PC-9 (cell line): ENCODE measurements at regions not wholly inside any gene's neighbourhood (a gene's known extent, or its start where the extent isn't known, plus 50 kb on each side); places are given as distances from the start of the nearest gene placed in this dataset.

Source experiments
- EZH2 ChIP-seq: fragments of 200-600 bp; sonication (generic); IDR thresholded peaks from 2 replicates; pipeline ENCODE4 v1.8.0; 2017; ENCODE audit warnings: antibody characterized with exemption, low read depth
- TF ChIP-seq, protein P1 (sequence below): fragments of 200-600 bp; sonication (generic); conservative IDR thresholded peaks from 2 replicates; pipeline ENCODE4 v1.6.1; 2017; ENCODE audit warnings: mixed run types, antibody characterized with exemption, mild to moderate bottlenecking, moderate library complexity

GRCh38 chr7:106568002-106568679, 92.8 kb downstream of the CCDC71L start:
- TF ChIP-seq, protein P1, sequence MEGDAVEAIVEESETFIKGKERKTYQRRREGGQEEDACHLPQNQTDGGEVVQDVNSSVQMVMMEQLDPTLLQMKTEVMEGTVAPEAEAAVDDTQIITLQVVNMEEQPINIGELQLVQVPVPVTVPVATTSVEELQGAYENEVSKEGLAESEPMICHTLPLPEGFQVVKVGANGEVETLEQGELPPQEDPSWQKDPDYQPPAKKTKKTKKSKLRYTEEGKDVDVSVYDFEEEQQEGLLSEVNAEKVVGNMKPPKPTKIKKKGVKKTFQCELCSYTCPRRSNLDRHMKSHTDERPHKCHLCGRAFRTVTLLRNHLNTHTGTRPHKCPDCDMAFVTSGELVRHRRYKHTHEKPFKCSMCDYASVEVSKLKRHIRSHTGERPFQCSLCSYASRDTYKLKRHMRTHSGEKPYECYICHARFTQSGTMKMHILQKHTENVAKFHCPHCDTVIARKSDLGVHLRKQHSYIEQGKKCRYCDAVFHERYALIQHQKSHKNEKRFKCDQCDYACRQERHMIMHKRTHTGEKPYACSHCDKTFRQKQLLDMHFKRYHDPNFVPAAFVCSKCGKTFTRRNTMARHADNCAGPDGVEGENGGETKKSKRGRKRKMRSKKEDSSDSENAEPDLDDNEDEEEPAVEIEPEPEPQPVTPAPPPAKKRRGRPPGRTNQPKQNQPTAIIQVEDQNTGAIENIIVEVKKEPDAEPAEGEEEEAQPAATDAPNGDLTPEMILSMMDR = no peak
- no peak for TF ChIP-seq EZH2
